GM12878 (cell line): ENCODE measurements at regions not wholly inside any gene's neighbourhood (a gene's known extent, or its start where the extent isn't known, plus 50 kb on each side); places are given as distances from the start of the nearest gene placed in this dataset.

Source experiments
- ATAC-seq: fragments of 200-7000 bp; cut with Tn5 transposase; 3 replicates; pipeline ENCODE4 v1.9.1; 2020; ENCODE audit warnings: mild to moderate bottlenecking, moderate library complexity
- BruUV-seq: library from RNA; stranded (reverse); fragments of 400-500 nt; replicated peaks from 2 replicates; lab custom pipeline; 2021; lab: Mats Ljungman, UMichigan
- CTCF ChIA-PET: fragments of 300-600 bp; sonication (Branson Sonifier 250); formaldehyde crosslinking; extraction: SDS; loops from one replicate; lab custom pipeline; 2021; ENCODE audit warnings: inconsistent platforms; lab: Yijun Ruan, JAX
- POLR2A ChIA-PET: fragments of 350-600 bp; formaldehyde crosslinking; extraction: SDS; loops from one replicate; lab custom pipeline; 2021; ENCODE audit warnings: inconsistent platforms; lab: Charles Lee
- RAD21 ChIA-PET: fragments of 300-600 bp; sonication (Branson Sonifier 250); formaldehyde crosslinking; loops from one replicate; lab custom pipeline; 2023; ENCODE audit warnings: antibody characterized with exemption; ENCODE audit not compliant: unreplicated experiment; lab: Charles Lee
- SMC1A ChIA-PET: fragments of 300-600 bp; sonication (Branson Sonifier 250); formaldehyde crosslinking; loops from one replicate; lab custom pipeline; 2023; ENCODE audit not compliant: unreplicated experiment, uncharacterized antibody; lab: Charles Lee
- DNase-seq: peaks from one replicate; pipeline ENCODE4 v3.0.0-alpha.2; 2011; ENCODE audit warnings: low read depth, low spot score
- FAIRE-seq: peaks from 3 replicates; lab custom pipeline; 2011; peaks lifted over from hg19 to GRCh38; lab: Jason Lieb, UNC
- H2AFZ ChIP-seq: 2 replicates; pipeline ENCODE4 v1.6.0; 2011; ENCODE audit warnings: low read depth, low read length, control low read depth; ENCODE audit not compliant: control insufficient read depth
- H3K27ac ChIP-seq: 2 replicates; pipeline ENCODE4 v1.5.1; 2011; ENCODE audit warnings: control low read depth; ENCODE audit not compliant: control insufficient read depth, insufficient read depth
- H3K27me3 ChIP-seq, 2 experiments: replicated peaks in 1 of 2; 2 replicates each; pipeline versions ENCODE4 v1.6.0 to v1.6.1; 2011; ENCODE audit warnings: low read length in 1 of 2; ENCODE audit not compliant: control insufficient read depth in 2 of 2, insufficient read depth in 2 of 2
- H3K36me3 ChIP-seq, 2 experiments: 2 replicates each; pipeline ENCODE4 v1.5.1; 2011; ENCODE audit warnings: low read length in 1 of 2; ENCODE audit not compliant: control insufficient read depth in 2 of 2, insufficient read depth in 2 of 2
- H3K4me1 ChIP-seq: 2 replicates; pipeline ENCODE4 v1.6.1; 2011; ENCODE audit warnings: mild to moderate bottlenecking, low read length, moderate library complexity, mixed read lengths; ENCODE audit not compliant: control insufficient read depth, insufficient read depth
- H3K4me2 ChIP-seq: 2 replicates; pipeline ENCODE4 v1.6.0; 2011; ENCODE audit warnings: control low read depth; ENCODE audit not compliant: control insufficient read depth, insufficient read depth
- H3K4me3 ChIP-seq: fragments of 200-600 bp; sonication (generic); 2 replicates; pipeline ENCODE4 v1.5.1; 2016
- H3K79me2 ChIP-seq: 2 replicates; pipeline ENCODE4 v1.6.0; 2011; ENCODE audit warnings: low read length; ENCODE audit not compliant: control insufficient read depth, insufficient read depth
- H3K9ac ChIP-seq: 2 replicates; pipeline ENCODE4 v1.8.0; 2011; ENCODE audit warnings: low read length, control low read depth, mixed read lengths; ENCODE audit not compliant: control insufficient read depth, insufficient read depth
- H3K9me3 ChIP-seq: replicated peaks from 3 replicates; pipeline ENCODE4 v1.5.1; 2011; ENCODE audit warnings: mild to moderate bottlenecking, low read length; ENCODE audit not compliant: control insufficient read depth, insufficient read depth
- H4K20me1 ChIP-seq: 2 replicates; pipeline ENCODE4 v1.6.0; 2011; ENCODE audit not compliant: control insufficient read depth, insufficient read depth
- RFX5 ChIP-seq: IDR thresholded peaks from 2 replicates; pipeline ENCODE4 v1.6.1; 2011; ENCODE audit warnings: low read depth, low read length, improper control_type of control experiment
- SPI1 ChIP-seq: IDR thresholded peaks from 2 replicates; pipeline ENCODE4 v1.6.1; 2011; ENCODE audit warnings: low read depth, mild to moderate bottlenecking, low read length, moderate library complexity, borderline replicate concordance; ENCODE audit not compliant: insufficient read depth
- WGBS: methylation state at CpG from one replicate; pipeline ENCODE4 v1.1.6; 2016; ENCODE audit warnings: low lambda C conversion rate; ENCODE audit not compliant: insufficient replicate concordance, insufficient coverage; ENCODE audit errors: missing lambda C conversion rate; 5-methylcytosine and 5-hydroxymethylcytosine counted together
- in situ Hi-C: fragments of 300-500 bp; cut with MboI; formaldehyde crosslinking; loops from 9 replicates; pipeline ENCODE4 v1.14.3; 2018; ENCODE audit warnings: mixed read lengths
- intact Hi-C: fragments of 100-400 bp; cut with micrococcal nuclease; formaldehyde crosslinking; loops from one replicate; pipeline ENCODE4 v1.14.2; 2022; ENCODE audit not compliant: unreplicated experiment
- TF ChIP-seq, protein P1 (sequence below): fragments of 450-650 bp; IDR thresholded peaks from 2 replicates; pipeline ENCODE4 v1.6.1; 2017; ENCODE audit warnings: borderline replicate concordance
- TF ChIP-seq, protein P2 (sequence below): IDR thresholded peaks from 2 replicates; pipeline ENCODE4 v1.6.1; 2011; ENCODE audit warnings: low read depth, mild to moderate bottlenecking, low read length, moderate library complexity, borderline replicate concordance; ENCODE audit errors: extremely low read depth

DNA sequence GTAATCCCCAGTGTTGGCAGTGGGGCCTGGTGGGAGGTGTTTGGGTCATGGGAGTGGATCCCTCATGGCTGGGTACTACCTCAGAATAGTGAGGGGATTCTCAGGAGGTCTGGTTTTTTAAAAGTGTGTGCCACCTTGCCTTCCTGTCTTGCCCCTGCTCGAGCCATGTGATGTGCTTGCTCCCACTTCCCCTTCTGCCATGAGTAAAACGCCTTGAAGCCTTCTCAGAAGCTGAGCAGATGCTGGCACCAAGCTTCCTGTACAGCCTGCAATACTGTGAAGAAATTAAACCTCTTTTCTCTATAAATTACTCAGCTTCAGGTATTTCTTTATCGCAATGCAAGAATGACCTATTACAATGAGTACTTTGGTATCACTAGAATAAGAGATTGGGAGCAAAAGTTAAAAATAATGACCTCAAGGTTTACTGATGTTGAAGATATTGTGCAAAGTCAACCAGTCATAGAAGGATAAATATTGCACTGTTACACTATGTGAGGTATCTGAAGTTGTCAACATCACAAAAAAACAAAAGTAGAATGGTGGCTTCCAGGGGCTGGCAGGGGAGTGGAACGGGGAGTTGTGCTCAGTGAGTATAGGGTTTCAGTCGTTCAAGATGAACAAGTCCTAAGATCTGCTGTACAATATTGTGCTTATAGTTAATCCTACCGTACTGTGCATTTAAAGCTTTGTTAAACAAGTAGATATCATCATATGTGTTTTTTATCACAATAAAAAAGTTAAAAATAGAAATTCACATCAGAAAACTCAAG lies 938.3 kb upstream of the CNTNAP5 start:
- H3K79me2 ChIP-seq, result no peaks in the 10 kb centered on the region
- intact Hi-C loops (no loop called here), in situ Hi-C loops (no loop called here)
- POLR2A ChIA-PET, result no interaction called here
- no peaks in the 10 kb centered on the region for H3K4me1 ChIP-seq
- no peak overlapping the region for H3K27ac ChIP-seq
- H3K27me3 ChIP-seq, result no peaks in the 10 kb centered on the region
- SMC1A ChIA-PET, result interaction anchor here (1.2 kb wide), 1 partner anchor 566 kb away, joined by 3 read pairs; no protein-coding TSS in a partner anchor
- TF ChIP-seq, protein P1, sequence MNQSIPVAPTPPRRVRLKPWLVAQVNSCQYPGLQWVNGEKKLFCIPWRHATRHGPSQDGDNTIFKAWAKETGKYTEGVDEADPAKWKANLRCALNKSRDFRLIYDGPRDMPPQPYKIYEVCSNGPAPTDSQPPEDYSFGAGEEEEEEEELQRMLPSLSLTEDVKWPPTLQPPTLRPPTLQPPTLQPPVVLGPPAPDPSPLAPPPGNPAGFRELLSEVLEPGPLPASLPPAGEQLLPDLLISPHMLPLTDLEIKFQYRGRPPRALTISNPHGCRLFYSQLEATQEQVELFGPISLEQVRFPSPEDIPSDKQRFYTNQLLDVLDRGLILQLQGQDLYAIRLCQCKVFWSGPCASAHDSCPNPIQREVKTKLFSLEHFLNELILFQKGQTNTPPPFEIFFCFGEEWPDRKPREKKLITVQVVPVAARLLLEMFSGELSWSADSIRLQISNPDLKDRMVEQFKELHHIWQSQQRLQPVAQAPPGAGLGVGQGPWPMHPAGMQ, result no peak
- TF ChIP-seq, protein P2, sequence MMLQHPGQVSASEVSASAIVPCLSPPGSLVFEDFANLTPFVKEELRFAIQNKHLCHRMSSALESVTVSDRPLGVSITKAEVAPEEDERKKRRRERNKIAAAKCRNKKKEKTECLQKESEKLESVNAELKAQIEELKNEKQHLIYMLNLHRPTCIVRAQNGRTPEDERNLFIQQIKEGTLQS, result no peak
- TF ChIP-seq SPI1, result 0 out of 2 replicates have a peak, but pooled peaks have one; percentile 35
- TF ChIP-seq RFX5, result no peak
- ATAC-seq (peak; percentile 47; the same call in 2 of the 3 replicates), DNase-seq (no peak), FAIRE-seq (no peak)
- no peak overlapping the region for H3K4me3 ChIP-seq
- no TSS peak for BruUV-seq
- H3K4me2 ChIP-seq, result no peak overlapping the region
- no peak overlapping the region for H3K9ac ChIP-seq
- no peaks in the 10 kb centered on the region for H4K20me1 ChIP-seq
- no peaks in the 10 kb centered on the region for H3K36me3 ChIP-seq
- RAD21 ChIA-PET, result no interaction called here
- no peaks in the 10 kb centered on the region for H3K9me3 ChIP-seq
- no peak overlapping the region for H2AFZ ChIP-seq
- CTCF ChIA-PET, result interaction anchor here (0.7 to 1.1 kb wide), 3 partner anchors 10 to 19 kb away, joined by 3 read pairs; no protein-coding TSS in a partner anchor
- WGBS, result 5% methylated on average over 6 of the region's 6 CpGs
